Mesendoderm (in vitro differentiated cells): ENCODE measurements at regions not wholly inside any gene's neighbourhood (a gene's known extent, or its start where the extent isn't known, plus 50 kb on each side); places are given as distances from the start of the nearest gene placed in this dataset.

Source experiments
- DNase-seq: peaks from one replicate; pipeline ENCODE4 v3.0.0; 2013
- H2AK5ac ChIP-seq: 2 replicates; pipeline ENCODE4 v1.6.1; 2013; ENCODE audit warnings: low read length, inconsistent platforms
- H2BK120ac ChIP-seq: 2 replicates; pipeline ENCODE4 v1.6.1; 2013; ENCODE audit warnings: low read depth, mild to moderate bottlenecking, low read length, moderate library complexity, mixed read lengths
- H2BK15ac ChIP-seq: replicated peaks from 2 replicates; pipeline ENCODE4 v1.6.1; 2013; ENCODE audit warnings: low read depth, mild to moderate bottlenecking, moderate library complexity
- H2BK5ac ChIP-seq: 2 replicates; pipeline ENCODE4 v1.6.1; 2013; ENCODE audit warnings: low read length, inconsistent platforms
- H3K18ac ChIP-seq: 2 replicates; pipeline ENCODE4 v1.6.1; 2013; ENCODE audit warnings: mild to moderate bottlenecking, low read length, mixed read lengths
- H3K23ac ChIP-seq: one replicate; pipeline ENCODE4 v1.6.1; 2013; ENCODE audit warnings: low read length
- H3K27ac ChIP-seq: 2 replicates; pipeline ENCODE4 v1.5.1; 2013; ENCODE audit warnings: low read depth, mild to moderate bottlenecking, inconsistent platforms, low read length, moderate library complexity
- H3K27me3 ChIP-seq: 2 replicates; pipeline ENCODE4 v1.6.1; 2013; ENCODE audit warnings: low read length, control low read depth, mild to moderate bottlenecking, inconsistent platforms; ENCODE audit not compliant: insufficient read depth, poor library complexity
- H3K36me3 ChIP-seq: 2 replicates; pipeline ENCODE4 v1.6.1; 2013; ENCODE audit warnings: low read length, inconsistent platforms; ENCODE audit not compliant: control insufficient read depth, insufficient read depth
- H3K4ac ChIP-seq: one replicate; pipeline ENCODE4 v1.6.1; 2013; ENCODE audit warnings: low read depth, mild to moderate bottlenecking, low read length, moderate library complexity
- H3K4me1 ChIP-seq: 2 replicates; pipeline ENCODE4 v1.6.1; 2013; ENCODE audit warnings: low read depth, low read length, inconsistent platforms; ENCODE audit not compliant: control insufficient read depth
- H3K4me2 ChIP-seq: 2 replicates; pipeline ENCODE4 v1.6.1; 2013; ENCODE audit warnings: low read length
- H3K4me3 ChIP-seq: 2 replicates; pipeline ENCODE4 v1.5.1; 2013; ENCODE audit warnings: mild to moderate bottlenecking, low read length
- H3K56ac ChIP-seq: one replicate; pipeline ENCODE4 v1.6.1; 2013; ENCODE audit warnings: low read length
- H3K79me1 ChIP-seq: 2 replicates; pipeline ENCODE4 v1.6.1; 2013; ENCODE audit warnings: low read length, inconsistent platforms
- H3K79me2 ChIP-seq: 2 replicates; pipeline ENCODE4 v1.6.1; 2013; ENCODE audit warnings: mild to moderate bottlenecking, low read length; ENCODE audit not compliant: control insufficient read depth, insufficient read depth
- H3K9ac ChIP-seq: 2 replicates; pipeline ENCODE4 v1.6.1; 2013; ENCODE audit warnings: low read length, inconsistent platforms
- H4K5ac ChIP-seq: one replicate; pipeline ENCODE4 v1.6.1; 2013; ENCODE audit warnings: low read length
- H4K8ac ChIP-seq: one replicate; pipeline ENCODE4 v1.6.1; 2013; ENCODE audit warnings: low read depth, mild to moderate bottlenecking, control low read depth, low read length, moderate library complexity
- WGBS: extraction: QIAGEN DNeasy Blood & Tissue Kit; methylation state at CpG from one replicate; pipeline ENCODE4 v1.1.7; 2013; ENCODE audit warnings: low lambda C conversion rate, missing lambda C conversion rate; ENCODE audit not compliant: insufficient coverage; ENCODE audit errors: extremely low coverage; 5-methylcytosine and 5-hydroxymethylcytosine counted together

DNA sequence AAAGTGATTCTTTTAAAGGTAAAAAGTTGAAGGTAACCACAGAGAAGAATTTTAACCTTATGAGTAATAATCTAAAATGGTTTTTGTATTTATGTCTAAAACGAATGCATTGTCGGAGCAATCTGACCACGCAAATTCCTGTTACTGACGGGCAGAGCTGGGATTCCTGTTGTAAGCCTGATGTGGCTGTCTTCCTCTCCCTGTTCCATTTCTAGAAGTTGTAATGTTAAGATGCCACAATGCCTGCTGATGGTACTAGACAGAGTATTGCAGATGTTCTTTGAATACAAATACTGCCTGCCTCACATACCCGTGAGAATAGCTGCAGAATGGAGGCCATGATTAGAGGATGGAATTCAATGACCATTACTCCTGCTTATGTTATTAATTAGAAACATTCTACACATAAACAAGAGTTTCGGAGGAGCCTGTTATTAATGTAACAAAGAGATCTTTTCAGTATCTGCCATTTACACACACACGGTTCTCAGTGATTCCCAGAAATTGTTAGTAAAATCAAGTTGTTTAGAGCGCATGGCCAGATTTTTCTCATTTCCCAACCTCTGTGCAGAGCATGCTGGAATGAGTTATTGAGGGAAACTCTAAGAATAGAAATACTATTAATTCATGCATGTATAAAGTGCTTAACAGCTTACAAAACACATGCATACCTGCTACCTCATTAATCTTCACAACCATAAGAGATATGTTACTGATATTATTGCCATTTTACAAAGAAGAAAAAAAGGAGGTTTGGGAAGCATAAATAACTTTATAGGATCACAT, 196.8 kb downstream of the PTN start:
- Histone ChIP-seq H3K56ac (no peak overlapping the region), H3K4me2 (no peak overlapping the region), H2BK5ac (no peak overlapping the region), H3K23ac (no peak overlapping the region), H3K27me3 (no peaks in the 10 kb centered on the region), H3K27ac (no peak overlapping the region), H3K4me1 (no peaks in the 10 kb centered on the region), H2BK15ac (no peak overlapping the region), H2AK5ac (no peak overlapping the region), H3K18ac (no peak overlapping the region), H3K79me2 (no peaks in the 10 kb centered on the region), H4K5ac (no peak overlapping the region), H3K36me3 (no peaks in the 10 kb centered on the region), H2BK120ac (no peak overlapping the region), H3K4me3 (no peak overlapping the region), H3K9ac (no peak overlapping the region), H3K4ac (no peak overlapping the region), H4K8ac (no peak overlapping the region), H3K79me1 (no peaks in the 10 kb centered on the region)
- no peak for DNase-seq
- no CpG with 5 or more reads among the region's 8 CpGs for WGBS

- no peak overlapping the region for H3K56ac ChIP-seq
- H3K4ac ChIP-seq, result no peak overlapping the region
- no CpG with 5 or more reads among the region's 1 CpG for WGBS
- H3K27me3 ChIP-seq, result no peaks in the 10 kb centered on the region
- H2BK120ac ChIP-seq, result no peak overlapping the region
- no peak overlapping the region for H3K4me3 ChIP-seq
- no peak overlapping the region for H4K5ac ChIP-seq
- H2AK5ac ChIP-seq, result no peak overlapping the region
- no peak overlapping the region for H3K18ac ChIP-seq
- no peak overlapping the region for H2BK15ac ChIP-seq
- H3K27ac ChIP-seq, result no peak overlapping the region
- no peaks in the 10 kb centered on the region for H3K4me1 ChIP-seq
- H3K36me3 ChIP-seq, result no peaks in the 10 kb centered on the region
- H3K79me1 ChIP-seq, result no peaks in the 10 kb centered on the region
- H3K9ac ChIP-seq, result no peak overlapping the region
- no peak overlapping the region for H4K8ac ChIP-seq
- DNase-seq, result no peak
- no peak overlapping the region for H2BK5ac ChIP-seq
- no peaks in the 10 kb centered on the region for H3K79me2 ChIP-seq
- H3K4me2 ChIP-seq, result no peak overlapping the region
- H3K23ac ChIP-seq, result no peak overlapping the region
Measured at GRCh38 chr7:137146012-137146455, 197.5 kb downstream of the PTN start.

DNA sequence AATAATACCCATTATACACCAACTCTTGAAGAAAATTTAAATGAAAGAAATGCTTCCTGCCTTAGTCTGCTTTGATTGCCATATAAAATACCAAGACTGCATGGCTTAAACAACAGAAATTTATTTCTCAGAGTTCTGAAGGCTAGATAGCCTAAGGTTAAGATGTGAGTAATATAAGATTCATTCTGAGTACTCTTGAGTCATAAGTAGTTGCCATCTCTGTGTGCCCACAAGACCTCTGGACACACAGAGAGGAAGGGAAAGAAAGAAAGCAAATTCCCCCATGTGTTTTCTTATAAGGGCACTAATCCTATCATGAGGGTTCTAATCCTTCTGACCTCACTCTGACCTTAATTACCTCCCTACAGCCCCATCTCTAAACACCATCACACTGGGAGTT, 201.2 kb downstream of the PTN start:
- H2BK5ac ChIP-seq, result no peak overlapping the region
- H3K79me2 ChIP-seq, result no peaks in the 10 kb centered on the region
- H3K4me3 ChIP-seq, result no peak overlapping the region
- no peak overlapping the region for H3K4me2 ChIP-seq
- no peak overlapping the region for H4K8ac ChIP-seq
- DNase-seq, result no peak
- H2AK5ac ChIP-seq, result no peak overlapping the region
- H3K56ac ChIP-seq, result no peak overlapping the region
- H3K27ac ChIP-seq, result no peak overlapping the region
- no peak overlapping the region for H2BK15ac ChIP-seq
- H3K27me3 ChIP-seq, result no peaks in the 10 kb centered on the region
- no peak overlapping the region for H3K9ac ChIP-seq
- no peaks in the 10 kb centered on the region for H3K36me3 ChIP-seq
- H3K23ac ChIP-seq, result no peak overlapping the region
- no peaks in the 10 kb centered on the region for H3K79me1 ChIP-seq
- no peaks in the 10 kb centered on the region for H3K4me1 ChIP-seq
- H3K4ac ChIP-seq, result no peak overlapping the region
- H2BK120ac ChIP-seq, result no peak overlapping the region
- no peak overlapping the region for H4K5ac ChIP-seq
- H3K18ac ChIP-seq, result no peak overlapping the region

DNA sequence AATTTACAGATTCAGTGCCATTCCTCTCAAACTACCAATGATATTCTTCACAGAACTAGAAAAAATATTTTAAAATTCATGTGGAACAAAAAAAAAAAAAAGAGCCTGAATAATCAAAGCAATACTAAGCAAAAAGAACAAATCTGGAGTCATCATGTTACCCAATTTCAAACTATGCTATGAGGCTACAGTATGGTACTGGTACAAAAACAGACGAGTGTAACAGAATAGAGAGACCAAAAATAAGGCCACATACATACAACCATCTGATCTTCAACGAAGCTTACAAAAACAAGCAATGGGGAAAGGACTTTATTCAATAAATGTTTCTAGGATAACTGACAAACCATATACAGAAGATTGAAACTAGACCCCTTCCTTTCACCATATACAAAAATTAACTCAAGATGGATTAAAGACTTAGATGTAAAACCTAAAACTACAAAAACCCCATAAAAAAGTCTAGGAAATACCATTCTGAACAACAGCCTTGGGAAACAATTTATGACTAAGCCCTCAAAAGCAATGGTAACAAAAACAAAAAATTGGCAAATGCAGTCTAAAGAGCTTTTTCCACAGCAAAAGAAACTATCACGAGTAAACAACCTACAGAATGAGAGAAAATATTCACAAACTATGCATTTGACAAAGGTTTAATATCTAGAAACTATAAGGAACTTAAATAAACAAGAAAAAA, 207.7 kb downstream of the PTN start:
- no peak for DNase-seq
- Histone ChIP-seq H3K23ac (no peak overlapping the region), H3K27me3 (no peaks in the 10 kb centered on the region), H3K4me3 (no peak overlapping the region), H2AK5ac (no peak overlapping the region), H3K9ac (no peak overlapping the region), H3K79me2 (no peaks in the 10 kb centered on the region), H3K36me3 (no peaks in the 10 kb centered on the region), H3K4me1 (no peaks in the 10 kb centered on the region), H3K79me1 (no peaks in the 10 kb centered on the region), H2BK5ac (no peak overlapping the region), H3K18ac (no peak overlapping the region), H2BK120ac (no peak overlapping the region), H3K4ac (no peak overlapping the region), H3K4me2 (no peak overlapping the region), H3K56ac (no peak overlapping the region), H3K27ac (no peak overlapping the region), H4K8ac (no peak overlapping the region), H2BK15ac (no peak overlapping the region), H4K5ac (no peak overlapping the region)
- no CpG with 5 or more reads among the region's 3 CpGs for WGBS

DNA sequence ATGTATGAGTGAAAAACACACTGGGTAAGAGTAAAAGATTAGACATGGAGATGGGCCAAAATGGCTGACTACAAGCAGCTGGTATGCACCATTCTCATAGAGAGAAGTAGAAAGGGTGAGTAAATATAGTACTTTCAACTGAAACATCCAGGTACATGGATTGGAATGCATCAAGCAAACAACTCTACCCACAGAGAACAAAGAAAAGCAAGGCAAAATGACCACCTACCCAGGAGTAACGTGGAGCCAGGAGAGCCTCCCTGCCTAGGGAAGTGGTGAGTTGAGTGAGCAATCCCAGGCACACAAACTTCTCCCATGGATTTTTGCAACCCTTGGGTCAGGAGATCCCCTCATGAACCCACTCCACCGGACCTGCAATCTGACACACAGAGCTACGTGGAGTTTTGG, 212.8 kb downstream of the PTN start:
- H3K56ac ChIP-seq, result no peak overlapping the region
- no peak overlapping the region for H3K18ac ChIP-seq
- no peak overlapping the region for H2BK5ac ChIP-seq
- no peaks in the 10 kb centered on the region for H3K27me3 ChIP-seq
- no peaks in the 10 kb centered on the region for H3K79me2 ChIP-seq
- no peak overlapping the region for H3K9ac ChIP-seq
- H3K4me2 ChIP-seq, result no peak overlapping the region
- no CpG with 5 or more reads among the region's 3 CpGs for WGBS
- H2BK120ac ChIP-seq, result no peak overlapping the region
- no peak overlapping the region for H3K27ac ChIP-seq
- no peak overlapping the region for H3K4me3 ChIP-seq
- H3K36me3 ChIP-seq, result no peaks in the 10 kb centered on the region
- no peak overlapping the region for H4K5ac ChIP-seq
- H3K4me1 ChIP-seq, result no peaks in the 10 kb centered on the region
- H2AK5ac ChIP-seq, result no peak overlapping the region
- H4K8ac ChIP-seq, result no peak overlapping the region
- H3K79me1 ChIP-seq, result no peaks in the 10 kb centered on the region
- DNase-seq, result no peak
- no peak overlapping the region for H3K4ac ChIP-seq
- no peak overlapping the region for H3K23ac ChIP-seq
- no peak overlapping the region for H2BK15ac ChIP-seq
